IPS DF 4.7 (cell line): ENCODE measurements at regions not wholly inside any gene's neighbourhood (a gene's known extent, or its start where the extent isn't known, plus 50 kb on each side); places are given as distances from the start of the nearest gene placed in this dataset.
"Not testable (repeated sequence)": the region's sequence is repeated elsewhere in the genome, so short reads cannot be mapped to it uniquely, and the experiment has no call there.

Experiments used
- DNase-seq: peaks from one replicate; pipeline ENCODE4 v3.0.0-alpha.2; 2013; ENCODE audit warnings: low spot score; ENCODE audit errors: extremely low read depth

DNA sequence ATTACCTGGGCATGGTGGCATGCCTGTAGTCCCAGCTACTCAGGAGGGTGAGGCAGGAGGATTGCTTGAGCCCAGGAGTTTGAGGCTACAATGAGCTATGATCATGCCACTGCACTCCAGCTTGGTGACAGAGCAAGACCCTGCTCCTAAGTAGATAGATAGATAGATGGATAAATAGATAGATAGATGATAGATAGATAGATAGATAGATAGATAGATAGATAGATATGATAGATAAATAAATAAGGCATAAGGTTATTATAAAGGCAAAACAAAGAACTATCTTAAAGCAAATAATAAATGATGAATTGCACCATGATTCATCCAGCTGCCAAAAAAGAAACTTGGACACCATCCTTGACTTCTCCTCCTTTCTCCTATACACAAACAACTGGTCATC is 82.0 kb upstream of the DLX6 start:
- not testable (repeated sequence) for DNase-seq

DNA sequence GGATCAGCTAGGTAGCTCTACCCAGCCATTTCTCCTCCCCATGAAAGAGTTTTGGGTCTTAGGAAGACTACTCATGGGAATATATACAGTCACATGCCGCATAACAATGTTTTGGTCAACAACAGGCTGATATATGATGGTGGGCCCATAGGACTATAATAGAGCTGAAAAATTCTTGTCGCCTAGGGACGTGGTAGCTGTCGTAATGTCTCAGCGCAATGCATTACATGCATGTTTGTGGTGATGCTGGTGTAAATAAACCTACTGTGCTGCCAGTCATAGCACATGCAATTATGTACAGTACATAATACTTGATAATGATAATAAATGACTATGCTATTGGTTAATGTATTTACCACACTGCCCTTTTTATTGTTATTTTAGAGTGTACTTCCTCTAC is 78.2 kb upstream of the DLX6 start:
- no peak for DNase-seq

DNA sequence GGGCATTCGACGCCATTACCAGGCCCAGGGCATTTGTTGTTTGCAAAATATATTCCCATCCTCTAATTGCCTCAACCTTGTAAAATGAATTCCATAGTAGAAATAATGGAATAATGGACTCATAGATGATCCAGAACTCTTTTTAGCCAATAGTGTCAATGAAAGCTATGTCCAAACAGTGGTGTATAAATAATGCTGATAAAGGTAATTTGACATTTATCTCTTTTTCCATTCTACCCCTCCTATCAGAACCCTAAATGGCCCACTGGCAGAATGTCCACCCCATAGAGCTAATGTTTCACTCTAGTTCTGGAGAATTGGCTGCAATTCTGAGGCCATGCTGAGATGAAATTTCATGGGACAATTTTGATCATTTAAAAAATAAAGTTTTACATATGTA is 76.4 kb upstream of the DLX6 start:
- no peak for DNase-seq

DNA sequence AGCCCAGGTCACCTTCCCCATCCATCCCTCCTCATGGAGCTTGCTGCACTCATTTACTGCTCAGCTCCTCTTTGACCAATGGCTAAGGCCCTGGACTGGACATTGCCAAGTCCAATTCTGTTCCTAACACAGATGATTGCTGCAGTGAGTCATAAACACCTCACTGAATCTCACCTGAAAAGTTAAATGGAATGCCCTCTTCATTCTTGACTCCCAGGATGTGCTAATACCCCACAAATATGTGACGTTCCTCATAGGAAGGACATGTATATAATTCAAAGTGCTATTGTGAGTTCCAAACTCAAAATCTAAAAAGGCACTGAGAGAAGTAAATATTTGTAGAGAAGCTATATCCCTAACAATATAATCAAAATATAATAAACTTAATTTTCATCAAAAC is 73.5 kb upstream of the DLX6 start:
- no peak for DNase-seq

DNA sequence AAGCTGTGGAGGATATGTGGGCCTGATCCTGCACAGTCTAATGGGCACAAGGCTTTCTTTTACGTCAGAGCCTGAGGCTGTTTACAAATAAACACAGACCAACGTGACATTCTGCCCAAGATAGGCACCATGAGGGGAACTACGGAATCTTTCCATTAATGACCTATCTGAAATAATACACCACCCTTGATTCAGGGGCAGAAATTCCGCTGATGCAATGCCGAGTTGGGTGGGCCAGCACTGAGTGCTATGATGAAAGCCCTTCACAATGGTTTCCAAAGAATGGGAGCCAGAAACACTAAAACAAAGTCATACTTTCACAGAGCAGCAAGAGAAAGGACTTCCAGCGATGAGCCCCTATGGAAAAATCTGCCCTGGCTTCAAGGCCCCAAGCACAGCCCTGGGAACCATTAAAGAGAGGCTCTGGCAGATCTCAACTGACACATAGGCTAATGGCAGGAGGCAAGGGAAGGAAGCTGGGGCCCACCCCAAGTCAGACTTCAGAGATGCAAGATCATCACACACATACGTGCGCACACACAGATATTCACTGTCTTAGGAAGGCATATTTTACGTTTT is 72.2 kb upstream of the DLX6 start:
- DNase-seq, result no peak

DNA sequence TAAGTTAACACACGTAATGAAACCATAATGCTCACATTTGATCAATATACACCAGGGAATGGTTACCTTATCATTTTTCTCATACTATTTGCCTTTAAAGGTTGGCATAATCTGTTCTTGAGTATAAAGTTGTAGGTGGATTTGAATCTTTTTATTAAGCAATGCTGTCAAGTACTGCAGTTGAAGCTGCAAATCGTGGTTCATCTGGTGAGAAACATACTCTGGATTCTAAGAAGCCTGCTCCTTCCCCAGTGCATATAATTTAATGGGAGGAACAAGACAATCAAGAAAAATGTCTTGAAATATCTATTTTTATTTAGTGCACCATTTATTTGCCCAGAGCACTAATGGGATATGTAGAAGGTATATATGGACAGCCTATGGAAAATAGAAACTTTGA is 68.7 kb upstream of the DLX6 start:
- DNase-seq, result no peak

DNA sequence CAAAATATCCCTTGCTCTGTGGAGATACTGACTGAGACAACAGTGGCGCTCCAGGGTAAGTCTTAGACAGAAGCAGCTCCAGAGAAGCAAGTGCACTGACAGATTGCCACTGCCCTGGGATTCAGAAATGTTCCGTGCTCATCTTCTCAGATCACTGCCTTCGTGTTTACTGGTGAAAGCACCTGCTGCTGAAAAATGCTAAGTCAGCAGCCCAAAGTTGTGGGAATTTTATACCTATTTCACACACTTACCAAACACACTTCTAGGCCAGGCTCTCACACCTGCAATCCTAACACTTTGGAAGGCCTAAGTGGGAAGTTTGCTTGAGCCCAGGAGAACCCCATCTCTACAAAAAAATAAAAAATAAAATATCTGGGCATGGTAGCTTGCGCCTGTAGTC is 63.2 kb upstream of the DLX6 start:
- DNase-seq, result no peak

DNA sequence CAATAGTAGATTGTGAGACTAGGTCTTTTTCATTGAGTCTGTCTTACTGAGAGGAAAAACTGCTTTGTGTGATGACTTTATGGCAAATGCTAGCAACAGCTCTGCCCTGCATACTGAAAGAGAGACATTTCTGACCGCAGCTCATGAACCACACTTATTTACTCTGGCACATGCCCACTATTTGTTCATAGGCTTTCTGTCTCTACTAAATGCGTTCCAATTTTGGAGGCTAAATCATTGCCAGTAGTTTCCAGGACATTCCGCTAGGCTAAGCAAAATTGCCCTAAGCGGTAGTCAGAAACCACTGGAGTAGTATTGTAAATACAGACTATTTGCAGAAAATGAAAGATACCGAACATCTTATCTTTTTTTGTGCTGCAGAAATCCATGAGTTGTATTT is 55.6 kb upstream of the DLX6 start:
- DNase-seq, result no peak

DNA sequence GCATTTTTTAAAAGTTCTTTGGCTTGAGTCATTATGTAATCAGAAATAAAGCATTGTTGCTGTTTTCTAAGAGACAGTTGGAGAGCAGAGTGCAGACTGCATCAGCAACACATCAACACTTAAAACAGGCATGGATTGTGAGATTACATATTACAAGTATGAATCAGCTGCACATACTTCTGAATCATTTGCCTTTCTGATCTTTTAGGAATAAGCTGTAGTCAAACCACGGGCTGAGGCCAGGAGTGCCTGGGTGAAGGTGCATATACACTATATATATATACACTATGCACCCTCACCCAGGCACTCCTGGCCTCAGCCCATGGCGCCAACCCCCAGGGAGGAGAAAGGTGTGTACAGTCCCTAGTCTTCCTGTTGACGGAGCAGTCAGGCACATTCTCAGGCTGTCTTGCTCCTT is 52.4 kb upstream of the DLX6 start:
- no peak for DNase-seq

DNA sequence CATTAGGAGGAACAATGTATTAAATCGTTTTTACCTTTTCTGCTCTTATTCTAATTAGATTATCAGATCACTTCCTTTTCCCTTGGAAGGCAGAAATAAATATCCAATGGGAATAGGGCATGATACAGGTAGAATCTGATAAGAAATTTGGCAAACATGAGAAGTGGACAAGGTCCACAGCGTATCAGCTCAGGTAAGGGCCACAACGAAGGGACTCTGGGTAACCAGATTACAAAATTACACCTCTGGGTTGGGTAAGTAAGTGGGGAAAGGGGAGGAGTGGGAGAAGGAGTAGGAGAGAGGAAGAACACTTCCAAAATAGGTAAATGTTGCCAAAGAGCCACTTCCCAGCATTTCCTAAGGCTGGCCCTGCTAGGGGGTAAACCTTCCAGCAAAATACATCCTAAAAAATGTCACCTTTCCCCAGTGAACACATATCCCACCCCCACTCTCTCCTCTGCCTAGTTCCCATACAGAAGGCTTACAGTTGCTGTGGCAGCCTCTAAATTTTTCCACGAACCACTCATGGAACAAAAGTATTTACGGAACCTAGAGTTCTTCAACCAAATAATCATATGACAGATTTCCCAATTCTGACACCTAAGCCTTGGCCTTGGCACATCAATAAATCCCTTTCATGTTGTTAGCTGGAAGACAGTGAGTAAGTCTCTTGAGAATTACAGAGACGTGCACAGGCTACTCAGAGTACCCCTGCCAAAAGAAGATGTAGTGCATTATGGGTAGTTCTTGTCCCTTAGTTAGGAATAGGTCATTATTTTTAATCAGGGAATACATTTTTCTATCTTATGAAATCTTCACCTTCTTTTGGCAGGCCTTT is 51.5 kb upstream of the DLX6 start:
- DNase-seq, result no peak
